HG02610 (cell line): ENCODE measurements at regions not wholly inside any gene's neighbourhood (a gene's known extent, or its start where the extent isn't known, plus 50 kb on each side); places are given as distances from the start of the nearest gene placed in this dataset.
"Not testable (repeated sequence)": the region's sequence is repeated elsewhere in the genome, so short reads cannot be mapped to it uniquely, and the experiment has no call there.

Experiments used
- ATAC-seq: cut with Tn5 transposase; IDR thresholded peaks from one replicate; pipeline ENCODE4 v1.9.1; 2021; ENCODE audit warnings: mild to moderate bottlenecking, moderate library complexity; ENCODE audit not compliant: unreplicated experiment

DNA sequence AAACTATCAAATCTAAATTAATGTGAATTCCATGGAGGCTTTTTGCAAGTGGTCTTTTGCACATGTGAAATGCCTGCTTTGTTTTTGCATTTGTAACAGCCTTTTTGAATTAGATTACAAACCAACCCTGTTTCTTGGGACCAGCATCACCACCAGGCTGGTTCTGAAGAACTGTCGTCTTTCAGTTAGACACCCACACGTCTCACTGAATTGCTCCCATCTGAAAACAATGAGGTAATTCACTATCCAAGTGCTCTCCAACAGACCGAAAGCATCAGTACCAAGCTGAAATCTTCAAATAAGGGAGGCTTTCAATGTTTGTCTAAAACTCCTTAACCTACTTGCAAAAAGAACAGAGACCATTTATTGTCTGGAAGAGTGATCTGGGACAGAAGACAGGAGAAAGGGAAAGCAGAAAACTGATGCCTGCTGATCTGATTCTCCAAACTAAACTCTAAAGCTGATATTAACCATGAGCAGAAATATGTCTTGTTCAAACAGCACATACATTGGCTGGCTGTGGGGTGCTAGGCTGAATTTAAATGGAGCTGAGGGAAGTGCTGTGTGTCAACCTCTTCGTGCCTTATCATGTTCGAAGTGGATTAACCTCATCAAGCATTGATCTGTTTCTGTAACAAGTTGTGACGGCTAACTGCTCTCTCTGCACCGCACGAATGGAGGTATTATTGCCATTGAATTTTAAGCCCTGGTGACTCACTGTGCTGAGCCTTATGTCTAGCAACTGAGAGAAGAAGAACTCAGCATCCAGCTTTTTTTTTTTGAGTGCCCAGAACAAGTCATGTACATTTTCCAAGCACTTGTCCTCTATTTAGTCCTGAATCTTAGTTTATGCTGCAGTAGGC, 213.7 kb upstream of the P2RY1 start:
- ATAC-seq = no peak

DNA sequence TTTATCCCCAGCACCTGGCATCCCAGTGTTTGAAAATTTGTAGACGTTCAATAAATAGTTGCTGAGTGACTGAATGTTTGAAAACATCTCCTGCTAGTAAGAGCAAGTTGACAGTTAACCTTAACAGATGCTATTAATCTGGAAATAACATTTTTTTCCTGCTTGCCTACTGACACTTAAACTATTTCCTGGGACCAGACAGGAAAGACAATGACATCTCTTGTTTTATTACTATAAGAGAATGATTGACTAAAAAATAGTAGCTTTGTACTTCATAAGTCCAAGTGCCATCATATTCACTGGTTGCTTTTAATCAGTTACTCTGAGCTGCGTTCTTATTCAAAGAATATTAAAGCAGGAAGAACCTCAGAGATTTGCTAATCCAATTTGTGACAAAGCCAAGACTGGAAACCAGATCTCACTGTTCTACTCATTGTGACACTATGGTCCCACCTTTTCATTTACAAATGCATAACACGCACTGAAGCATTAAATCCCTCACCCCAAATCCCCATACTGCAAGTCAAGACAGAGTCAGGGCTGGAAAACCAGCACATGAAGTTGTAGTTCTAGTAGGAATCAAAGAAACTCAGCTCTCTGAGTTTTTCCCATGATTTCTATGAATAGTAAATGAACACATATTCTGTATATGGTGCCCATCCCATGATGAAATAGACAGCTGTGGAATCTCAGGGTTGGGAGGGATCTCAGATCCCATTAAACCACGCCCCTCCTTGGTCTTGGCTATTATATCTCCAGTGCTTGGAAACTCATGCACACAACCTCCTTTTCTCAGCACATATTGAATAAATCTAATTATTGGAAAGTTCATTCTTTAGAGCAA, 212.7 kb upstream of the P2RY1 start:
- ATAC-seq = no peak

DNA sequence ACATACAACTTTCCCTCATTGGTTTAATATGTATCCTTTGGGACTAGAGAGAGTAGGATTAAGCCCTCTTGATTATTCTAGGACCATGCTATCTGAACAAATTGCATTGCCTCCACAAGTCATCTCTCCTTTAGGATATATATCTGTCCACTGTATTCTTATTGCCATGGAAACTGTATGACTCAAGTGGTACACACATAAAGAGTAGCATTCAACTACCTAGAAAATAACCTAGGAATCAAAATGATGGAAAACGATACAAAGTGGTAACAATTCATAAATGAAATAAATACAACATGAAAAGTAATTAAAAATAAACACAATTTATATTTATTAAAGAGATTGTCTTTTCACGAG, 212.1 kb upstream of the P2RY1 start:
- no peak for ATAC-seq

DNA sequence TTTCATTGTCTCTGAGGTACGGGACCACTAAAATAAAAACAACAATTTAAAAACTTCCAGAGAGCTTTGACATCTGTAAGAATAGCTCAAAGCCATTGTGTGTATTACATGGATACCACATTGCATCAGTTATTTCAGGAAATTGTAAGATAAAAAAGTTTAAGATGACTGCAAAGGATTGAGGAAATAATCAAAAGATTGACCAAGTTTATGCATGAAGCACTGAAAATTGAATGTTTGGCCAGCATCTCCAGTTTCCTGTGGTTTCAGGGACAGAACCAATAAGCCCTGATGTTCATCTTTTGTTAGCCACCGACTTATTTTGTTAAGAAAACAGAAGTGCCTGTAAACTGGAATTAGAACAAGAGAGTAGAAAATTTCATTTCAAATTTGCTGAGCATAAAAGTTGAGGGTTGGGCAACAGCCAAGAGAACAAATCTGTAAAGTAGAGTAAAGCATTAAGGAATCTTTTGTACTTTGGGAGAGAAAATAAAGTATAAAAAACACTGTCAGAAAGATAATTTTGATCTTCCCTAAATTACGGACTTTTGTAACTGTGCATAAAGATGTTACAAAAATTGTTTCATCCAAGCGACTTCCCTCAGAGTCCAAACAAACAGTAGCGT, 211.5 kb upstream of the P2RY1 start:
- ATAC-seq = no peak

DNA sequence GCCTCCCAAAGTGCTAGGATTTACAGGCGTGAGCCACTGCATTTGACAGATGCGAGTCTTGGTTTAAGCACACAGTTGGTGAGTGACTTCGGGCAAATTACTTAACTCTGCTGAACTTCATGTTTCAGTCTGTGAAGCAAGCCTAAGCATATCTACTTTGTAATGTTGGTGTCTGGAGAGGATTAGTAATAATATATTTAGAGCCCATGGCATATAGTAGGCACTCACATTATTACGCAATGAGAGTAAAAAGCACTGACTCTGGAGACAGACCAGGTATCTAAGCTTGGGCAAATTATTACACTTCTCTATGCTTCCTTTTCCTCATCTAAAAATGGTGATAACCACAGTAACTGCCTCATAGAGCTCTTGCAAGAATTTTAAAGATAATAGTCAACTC, 208.7 kb upstream of the P2RY1 start:
- no peak for ATAC-seq

DNA sequence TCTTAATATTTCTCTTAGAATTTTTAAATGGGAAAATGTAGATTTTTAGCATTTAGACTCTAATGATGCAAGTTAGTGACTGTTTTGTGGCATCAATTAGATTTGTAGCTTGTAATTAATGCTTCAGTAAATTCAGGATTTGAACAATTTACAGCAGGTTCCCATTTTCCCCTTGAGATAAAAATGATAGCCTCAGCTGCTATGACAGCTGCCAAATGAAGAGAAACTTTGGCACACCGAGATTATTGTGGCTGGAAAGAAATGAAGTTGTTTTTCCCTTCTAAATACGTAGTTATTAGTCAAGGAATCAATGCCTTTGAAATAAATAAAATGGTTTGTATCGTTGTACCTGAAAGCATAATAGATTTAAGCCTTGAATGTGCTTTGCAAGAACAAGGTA, 206.4 kb upstream of the P2RY1 start:
- no peak for ATAC-seq

DNA sequence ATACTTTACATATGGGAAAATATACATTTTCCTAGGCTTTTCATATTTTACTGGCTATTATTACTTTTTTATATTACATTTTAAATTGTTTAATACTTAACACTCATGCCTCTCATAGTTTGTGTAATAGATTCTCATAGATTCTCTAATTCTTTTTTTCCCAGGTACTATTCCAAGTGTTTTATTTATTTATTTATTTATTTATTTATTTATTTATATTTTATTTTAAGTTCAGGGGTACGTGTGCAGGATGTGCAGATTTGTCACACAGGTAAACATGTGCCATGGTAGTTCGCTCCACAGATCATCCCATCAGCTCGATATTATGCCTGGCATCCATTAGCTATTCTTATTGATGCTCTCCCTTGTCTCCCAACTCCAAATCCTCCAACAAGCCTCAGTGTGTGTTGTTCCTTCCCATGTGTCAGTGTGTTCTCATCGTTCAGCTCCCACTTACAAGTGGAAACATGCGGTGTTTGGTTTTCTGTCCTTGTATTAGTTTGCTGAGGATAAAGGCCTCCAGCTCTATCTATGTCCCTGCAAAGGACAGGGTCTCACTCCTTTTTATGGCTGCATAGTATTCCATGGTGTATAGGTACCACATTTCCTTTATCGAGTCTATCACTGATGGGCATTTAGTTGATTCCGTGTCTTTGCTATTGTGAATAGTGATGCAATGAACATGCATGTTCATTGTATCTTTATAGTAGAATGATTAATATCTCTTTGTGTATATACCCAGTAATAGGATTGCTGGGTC, 205.4 kb upstream of the P2RY1 start:
- ATAC-seq = no peak

DNA sequence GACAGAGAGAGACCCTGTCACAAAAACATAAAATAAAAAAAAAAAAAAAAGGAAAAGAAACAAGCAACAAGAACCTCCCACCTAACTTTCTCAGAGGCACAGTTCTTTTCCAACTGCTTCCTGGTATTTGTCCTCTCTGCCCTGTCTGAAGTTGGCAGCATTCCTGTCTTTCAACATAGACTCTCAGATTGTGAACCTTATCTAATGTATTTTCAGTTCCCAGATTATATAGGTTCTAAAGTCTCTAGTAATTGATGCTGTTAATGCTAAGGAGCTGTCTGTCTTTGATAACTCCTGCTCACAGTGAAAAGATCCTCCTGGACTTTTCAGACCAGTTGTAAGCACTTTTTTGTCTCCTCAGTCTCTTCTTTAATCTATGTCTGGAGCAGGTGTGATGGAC, 199.5 kb upstream of the P2RY1 start:
- ATAC-seq = no peak

DNA sequence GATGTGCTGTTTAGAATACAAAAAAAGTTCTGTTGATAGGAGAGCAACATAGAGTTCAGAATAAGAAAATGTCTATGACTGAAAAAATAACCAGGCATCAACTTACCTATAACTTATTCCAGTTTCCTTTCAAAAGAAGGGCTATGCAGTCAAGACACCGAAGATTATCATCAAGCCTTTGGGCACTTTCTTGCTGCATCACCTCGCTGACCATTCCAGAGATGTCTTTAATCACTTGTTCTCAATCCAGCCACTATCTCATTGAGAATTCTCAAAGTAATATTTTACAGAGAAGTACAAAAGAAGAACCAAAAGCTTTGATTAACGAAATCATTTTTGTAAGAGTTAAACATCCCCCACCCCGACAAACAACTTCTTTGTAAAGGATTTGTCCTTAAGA, 198.3 kb upstream of the P2RY1 start:
- ATAC-seq = no peak

DNA sequence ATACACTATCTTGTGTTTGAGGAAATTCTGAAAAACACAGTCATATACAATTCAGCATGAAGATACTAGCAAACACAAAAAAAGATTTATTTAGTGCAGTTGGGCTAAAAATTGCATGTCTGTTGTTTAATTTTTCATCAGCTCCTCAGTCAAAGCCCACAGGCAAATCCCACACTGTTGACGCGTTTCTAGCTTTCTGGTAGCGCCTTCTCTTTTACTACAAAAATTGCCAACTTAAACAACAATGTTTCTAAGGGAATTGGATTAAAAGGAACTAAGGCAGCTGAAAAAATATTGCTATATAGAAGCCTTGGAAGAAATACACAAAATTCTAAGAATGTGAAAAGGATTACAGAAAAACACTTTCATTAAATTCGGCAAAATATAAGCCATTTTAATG, 196.7 kb upstream of the P2RY1 start:
- ATAC-seq = no peak

DNA sequence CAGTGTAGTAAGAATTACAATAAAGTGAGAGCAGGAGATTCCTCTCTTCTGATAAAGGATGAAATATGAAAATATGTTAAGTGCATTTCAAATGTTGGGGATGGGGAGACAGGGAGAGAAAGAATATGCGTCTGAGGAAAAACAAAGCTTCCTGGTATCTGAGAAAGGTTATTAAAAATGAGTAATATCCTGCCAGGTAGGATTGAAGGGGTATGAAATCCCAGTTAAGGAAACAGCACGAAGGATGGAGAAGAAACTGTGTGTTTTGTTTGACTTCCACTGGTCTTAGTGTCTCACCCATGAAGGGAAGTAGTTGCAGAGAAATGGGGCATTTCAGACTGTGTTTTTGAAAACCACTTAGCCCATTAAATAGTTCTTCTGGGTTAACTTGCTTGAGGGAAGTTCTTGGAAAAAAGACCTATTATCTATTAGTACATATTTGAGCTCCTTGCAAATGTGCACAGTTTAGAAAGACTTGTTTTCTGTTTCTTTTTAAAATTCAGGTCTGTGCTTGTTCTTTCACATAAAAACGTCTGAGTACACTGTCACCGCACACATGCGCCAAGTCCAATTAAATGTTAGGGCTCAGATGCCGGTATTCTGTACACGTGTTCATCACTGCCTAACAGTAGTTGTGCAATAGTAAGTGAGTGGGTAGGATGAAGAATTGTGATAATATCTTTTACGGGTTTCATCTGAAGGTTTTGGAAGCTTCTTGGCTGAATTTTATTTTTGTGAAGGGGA, 196.1 kb upstream of the P2RY1 start:
- ATAC-seq = no peak

DNA sequence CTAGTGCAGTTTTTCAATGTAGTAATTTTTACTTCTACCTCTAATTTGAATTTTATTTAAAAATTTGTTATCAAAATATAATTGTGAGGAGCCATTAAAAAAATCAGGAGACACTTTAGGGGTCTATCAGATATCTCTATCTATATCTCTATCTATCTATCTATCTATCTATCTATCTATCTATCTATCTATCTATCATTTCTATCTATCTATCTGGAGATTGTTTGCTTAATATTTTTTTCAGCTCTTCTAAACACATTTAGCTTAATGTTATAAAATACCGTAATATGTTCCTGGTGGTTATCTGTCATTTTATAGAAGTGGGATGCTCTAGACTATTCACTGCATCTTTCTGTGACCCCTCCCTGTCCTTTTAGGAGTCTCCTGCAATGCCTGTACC, 193.7 kb upstream of the P2RY1 start:
- no peak for ATAC-seq

DNA sequence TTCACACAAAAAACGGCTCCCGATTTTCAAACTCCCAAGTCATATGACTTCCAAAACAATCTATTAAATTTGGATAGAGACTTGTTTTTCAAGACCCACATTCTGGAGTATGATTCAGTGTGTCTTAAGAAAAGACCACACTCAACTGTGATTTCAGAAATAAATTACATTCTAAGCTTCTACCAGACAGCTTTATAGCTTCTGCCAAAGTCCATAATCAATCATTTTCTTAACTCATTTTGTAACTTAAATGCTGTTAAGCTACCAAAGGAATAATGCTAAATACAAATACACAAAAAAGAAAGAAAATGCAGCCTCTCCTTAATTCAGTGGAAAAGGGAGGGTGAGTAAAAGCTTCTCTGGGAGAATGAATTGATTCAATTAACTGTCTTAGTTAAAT, 192.3 kb upstream of the P2RY1 start:
- no peak for ATAC-seq

DNA sequence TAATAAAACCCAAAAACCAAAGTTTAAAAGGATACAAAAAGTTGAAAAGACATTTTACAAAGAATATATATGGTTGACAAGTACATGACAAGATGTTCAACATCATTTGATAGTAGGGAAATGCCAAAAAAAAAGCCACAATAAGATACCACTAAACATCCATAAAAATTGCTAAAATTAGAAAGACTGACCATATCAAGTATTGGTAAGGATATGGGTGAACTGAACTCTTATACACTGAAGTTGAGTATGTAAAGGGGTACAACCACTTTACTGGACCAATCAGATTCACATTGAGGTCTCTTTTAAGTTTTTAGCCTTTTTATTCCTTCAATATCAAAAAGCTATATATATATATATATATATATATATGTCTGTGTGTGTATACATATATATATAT, 190.5 kb upstream of the P2RY1 start:
- ATAC-seq = no peak

DNA sequence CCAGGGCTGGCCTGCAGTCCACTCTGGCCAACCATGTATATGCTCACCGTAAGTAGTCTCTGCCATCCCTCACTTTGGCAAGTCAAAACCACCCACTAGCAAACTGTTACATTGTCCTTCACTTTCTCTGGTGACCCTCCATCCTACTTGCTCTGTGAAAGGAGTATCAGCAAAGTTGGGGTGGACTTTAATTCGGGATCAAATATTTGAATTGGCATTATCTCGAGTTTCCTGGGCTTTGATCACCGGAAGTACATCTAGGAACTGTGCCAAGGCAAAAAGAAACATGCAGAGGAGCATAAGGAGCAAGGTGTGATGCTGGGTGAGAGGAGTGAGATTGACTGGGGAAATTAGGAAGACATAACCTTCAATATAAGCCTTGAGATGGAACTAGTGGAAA, 188.9 kb upstream of the P2RY1 start:
- no peak for ATAC-seq

DNA sequence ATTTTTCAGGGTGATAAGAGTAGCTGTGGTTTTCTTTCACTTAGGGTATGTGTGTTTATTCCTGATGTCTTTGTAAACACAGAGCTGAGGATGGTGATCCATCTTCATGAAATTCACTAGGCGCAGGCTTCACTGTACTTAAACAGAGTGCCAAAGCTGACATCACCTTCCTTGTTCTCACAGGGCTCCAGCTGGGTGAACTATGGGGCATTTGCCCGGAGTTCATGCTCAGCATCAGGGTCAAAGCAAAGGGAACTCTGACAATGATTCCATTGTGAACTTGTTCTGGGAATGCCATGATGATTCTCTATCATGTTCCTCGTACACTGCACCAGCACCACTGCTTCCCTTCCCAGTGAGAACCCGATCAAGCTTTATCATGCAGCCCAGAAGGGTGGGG, 184.8 kb upstream of the P2RY1 start:
- ATAC-seq = no peak

DNA sequence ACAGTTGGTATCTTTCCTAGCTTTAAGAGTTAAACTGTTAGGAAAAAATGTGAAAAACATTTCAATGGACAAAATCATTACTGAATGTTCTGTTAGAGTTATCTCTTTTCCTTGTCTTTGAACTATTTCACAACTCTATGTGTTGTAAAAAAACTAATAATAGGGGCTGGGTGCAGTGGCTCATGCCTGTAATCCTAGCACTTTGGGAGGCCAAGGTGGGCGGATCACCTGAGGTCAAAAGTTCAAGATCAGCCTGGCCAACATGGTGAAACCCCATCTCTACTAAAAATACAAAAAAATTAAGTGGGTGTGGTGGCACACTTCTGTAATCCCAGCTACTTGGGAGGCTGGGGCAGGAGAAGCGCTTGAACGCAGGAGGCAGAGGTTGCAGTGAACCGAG, 184.0 kb upstream of the P2RY1 start:
- ATAC-seq = not testable (repeated sequence)

DNA sequence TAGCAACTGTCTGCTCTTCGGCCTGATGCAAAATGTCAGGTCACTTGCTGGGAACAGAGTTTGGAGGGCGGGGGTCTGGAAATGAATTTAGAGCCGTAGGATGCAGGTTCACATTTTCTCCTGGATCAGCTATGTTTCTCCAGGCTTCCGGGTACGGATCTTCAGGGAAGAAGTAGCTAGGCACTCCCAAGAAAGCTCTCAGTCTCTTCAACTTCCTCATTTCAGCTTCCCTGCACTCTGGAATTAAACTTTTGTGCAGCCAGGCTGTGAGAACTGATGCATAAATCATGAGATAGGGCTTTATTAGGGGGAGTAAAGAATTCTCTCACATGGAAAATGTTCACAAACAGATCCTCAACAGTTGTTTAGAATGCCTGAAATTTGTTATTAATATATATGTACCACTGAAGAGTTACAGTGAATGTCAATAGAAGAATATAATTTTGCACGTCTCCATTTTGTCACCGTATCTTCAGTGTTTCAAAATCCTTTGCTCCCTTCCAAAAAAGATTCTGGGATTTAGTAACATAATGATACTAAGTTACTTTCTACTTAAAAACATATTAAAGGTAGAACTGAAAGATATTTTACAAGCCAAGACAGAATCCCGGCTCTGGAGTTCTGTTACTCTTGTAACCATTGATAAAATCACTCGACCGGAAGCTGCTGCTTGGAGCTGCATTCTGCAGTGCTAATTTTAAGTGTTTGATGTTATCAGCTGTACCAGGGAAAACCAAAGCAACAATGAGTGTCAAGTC, 178.5 kb upstream of the P2RY1 start:
- no peak for ATAC-seq

DNA sequence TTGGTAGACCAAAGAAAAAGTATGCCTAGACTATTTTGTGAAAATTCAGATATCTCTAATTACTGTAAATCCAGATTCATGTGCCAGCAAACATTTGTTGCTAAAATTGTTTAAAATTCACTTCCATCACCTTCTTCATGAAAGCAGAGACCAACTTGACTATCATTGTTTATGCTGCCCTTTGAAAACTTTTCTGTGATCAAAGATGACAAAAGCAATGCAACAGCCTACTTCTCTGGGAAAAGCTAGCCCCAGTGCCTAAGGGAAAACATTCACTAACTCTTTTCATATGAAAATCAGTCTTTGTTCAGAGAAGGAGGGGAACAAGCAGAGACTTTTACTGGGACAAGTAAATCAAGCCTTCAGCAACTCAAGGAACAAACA, 178.0 kb upstream of the P2RY1 start:
- no peak for ATAC-seq
